ENCODE measurements at regions not wholly inside any gene's neighbourhood (a gene's known extent, or its start where the extent isn't known, plus 50 kb on each side); places are given as distances from the start of the nearest gene placed in this dataset.

GRCh38 chr3:117434661-117435412 is 725.3 kb downstream of the TUSC7 start:
- no peak for DNase-seq (ENCODE audit: low read depth)
- no peak overlapping the region for H3K4me3 ChIP-seq (ENCODE audit: low read depth, low read length)
- TF ChIP-seq MAX (IDR thresholded peaks at IDR 0.05; ENCODE audit: low read depth, low read length): no peak
- no peak for TF ChIP-seq MYC (IDR thresholded peaks at IDR 0.05; ENCODE audit: low read depth, low read length)
- no peak for TF ChIP-seq CTCF (IDR thresholded peaks at IDR 0.05; ENCODE audit: low read depth, low read length)
- no peak for TF ChIP-seq POLR2A (IDR thresholded peaks at IDR 0.05; ENCODE audit: extremely low read depth, insufficient read length)

- DNase-seq (ENCODE audit: low read depth): no peak
- no peak overlapping the region for H3K4me3 ChIP-seq (ENCODE audit: low read depth, low read length)
- no peak for TF ChIP-seq MYC (IDR thresholded peaks at IDR 0.05; ENCODE audit: low read depth, low read length)
- no peak for TF ChIP-seq CTCF (IDR thresholded peaks at IDR 0.05; ENCODE audit: low read depth, low read length)
- no peak for TF ChIP-seq MAX (IDR thresholded peaks at IDR 0.05; ENCODE audit: low read depth, low read length)
- no peak for TF ChIP-seq POLR2A (IDR thresholded peaks at IDR 0.05; ENCODE audit: extremely low read depth, insufficient read length)
Observed at GRCh38 chr3:117435506-117435905, 725.9 kb downstream of the TUSC7 start.

- no peak overlapping the region for H3K4me3 ChIP-seq (ENCODE audit: low read depth, low read length)
- no peak for TF ChIP-seq MAX (IDR thresholded peaks at IDR 0.05; ENCODE audit: low read depth, low read length)
- no peak for TF ChIP-seq POLR2A (IDR thresholded peaks at IDR 0.05; ENCODE audit: extremely low read depth, insufficient read length)
- TF ChIP-seq CTCF (IDR thresholded peaks at IDR 0.05; ENCODE audit: low read depth, low read length): no peak
- peak; percentile 25 for DNase-seq (ENCODE audit: low read depth)
Observed at GRCh38 chr3:117439812-117440211, 730.2 kb downstream of the TUSC7 start.

GRCh38 chr3:117441851-117442250 is 732.3 kb downstream of the TUSC7 start:
- no peak for DNase-seq (ENCODE audit: low read depth)
- no peak for TF ChIP-seq MAX (IDR thresholded peaks at IDR 0.05; ENCODE audit: low read depth, low read length)
- no peak for TF ChIP-seq MYC (IDR thresholded peaks at IDR 0.05; ENCODE audit: low read depth, low read length)
- TF ChIP-seq POLR2A (IDR thresholded peaks at IDR 0.05; ENCODE audit: extremely low read depth, insufficient read length): no peak
- no peak for TF ChIP-seq CTCF (IDR thresholded peaks at IDR 0.05; ENCODE audit: low read depth, low read length)
- no peak overlapping the region for H3K4me3 ChIP-seq (ENCODE audit: low read depth, low read length)

GRCh38 chr3:117442566-117442965 is 733.0 kb downstream of the TUSC7 start:
- no peak for DNase-seq (ENCODE audit: low read depth)
- no peak overlapping the region for H3K4me3 ChIP-seq (ENCODE audit: low read depth, low read length)
- TF ChIP-seq CTCF (IDR thresholded peaks at IDR 0.05; ENCODE audit: low read depth, low read length) (no peak), POLR2A (IDR thresholded peaks at IDR 0.05; ENCODE audit: extremely low read depth, insufficient read length) (no peak), MAX (IDR thresholded peaks at IDR 0.05; ENCODE audit: low read depth, low read length) (no peak), MYC (IDR thresholded peaks at IDR 0.05; ENCODE audit: low read depth, low read length) (no peak)
